ENCODE measurements at regions not wholly inside any gene's neighbourhood (a gene's known extent, or its start where the extent isn't known, plus 50 kb on each side); places are given as distances from the start of the nearest gene placed in this dataset.

DNA sequence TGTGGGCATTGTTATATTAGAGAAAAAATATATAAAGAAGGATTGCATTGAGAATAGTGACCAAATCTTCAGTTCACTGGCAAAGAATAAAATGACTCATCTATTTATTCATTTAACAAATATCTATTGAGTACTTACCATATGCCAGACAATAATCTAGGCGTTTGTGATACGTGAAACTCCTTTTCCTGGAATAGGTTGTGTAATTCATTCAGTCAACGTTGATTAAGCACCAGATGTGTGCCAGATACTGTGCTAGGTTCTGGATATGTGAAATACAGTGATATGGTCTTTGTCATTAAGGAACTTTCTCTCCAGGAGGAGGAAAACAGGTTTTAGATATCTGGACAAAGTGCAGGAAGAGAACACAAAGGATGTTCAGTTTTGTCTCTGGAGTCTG, 344.5 kb downstream of the RWDD3 start:
- ATAC-seq (no peak), DNase-seq (no peak)
- Histone ChIP-seq H3K27me3 (ENCODE audit: control insufficient read depth, insufficient read depth, low read length) (no peaks in the 10 kb centered on the region), H3K36me3 (ENCODE audit: control insufficient read depth, insufficient read depth, low read length) (no peaks in the 10 kb centered on the region), H3K27ac (ENCODE audit: low read length) (no peak overlapping the region), H3K4me1 (ENCODE audit: control insufficient read depth, insufficient read depth, low read length) (no peaks in the 10 kb centered on the region), H3K9me3 (ENCODE audit: control insufficient read depth, insufficient read depth, low read length) (peaks cover 2% of the 10 kb centered on the region), H3K4me3 (ENCODE audit: low read length) (no peak overlapping the region)
- H3K4me3 Mint-ChIP-seq, result no peak overlapping the region
- intact Hi-C loops (cut with micrococcal nuclease), result no loop called here
- TF ChIP-seq, protein P1, sequence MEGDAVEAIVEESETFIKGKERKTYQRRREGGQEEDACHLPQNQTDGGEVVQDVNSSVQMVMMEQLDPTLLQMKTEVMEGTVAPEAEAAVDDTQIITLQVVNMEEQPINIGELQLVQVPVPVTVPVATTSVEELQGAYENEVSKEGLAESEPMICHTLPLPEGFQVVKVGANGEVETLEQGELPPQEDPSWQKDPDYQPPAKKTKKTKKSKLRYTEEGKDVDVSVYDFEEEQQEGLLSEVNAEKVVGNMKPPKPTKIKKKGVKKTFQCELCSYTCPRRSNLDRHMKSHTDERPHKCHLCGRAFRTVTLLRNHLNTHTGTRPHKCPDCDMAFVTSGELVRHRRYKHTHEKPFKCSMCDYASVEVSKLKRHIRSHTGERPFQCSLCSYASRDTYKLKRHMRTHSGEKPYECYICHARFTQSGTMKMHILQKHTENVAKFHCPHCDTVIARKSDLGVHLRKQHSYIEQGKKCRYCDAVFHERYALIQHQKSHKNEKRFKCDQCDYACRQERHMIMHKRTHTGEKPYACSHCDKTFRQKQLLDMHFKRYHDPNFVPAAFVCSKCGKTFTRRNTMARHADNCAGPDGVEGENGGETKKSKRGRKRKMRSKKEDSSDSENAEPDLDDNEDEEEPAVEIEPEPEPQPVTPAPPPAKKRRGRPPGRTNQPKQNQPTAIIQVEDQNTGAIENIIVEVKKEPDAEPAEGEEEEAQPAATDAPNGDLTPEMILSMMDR (IDR thresholded peaks at IDR 0.05), result no peak
- H3K27ac Mint-ChIP-seq, result no peak overlapping the region
- no peaks in the 10 kb centered on the region for H3K36me3 Mint-ChIP-seq
- no peaks in the 10 kb centered on the region for H3K27me3 Mint-ChIP-seq (ENCODE audit: low read depth in 2 of 2)
- 75% methylated on average over 3 of the region's 3 CpGs for WGBS (ENCODE audit: insufficient coverage)
- H3K9me3 Mint-ChIP-seq, result peaks cover 27 to 29% of the 10 kb centered on the region in 2 donors
- H3K4me1 Mint-ChIP-seq, result no peaks in the 10 kb centered on the region

DNA sequence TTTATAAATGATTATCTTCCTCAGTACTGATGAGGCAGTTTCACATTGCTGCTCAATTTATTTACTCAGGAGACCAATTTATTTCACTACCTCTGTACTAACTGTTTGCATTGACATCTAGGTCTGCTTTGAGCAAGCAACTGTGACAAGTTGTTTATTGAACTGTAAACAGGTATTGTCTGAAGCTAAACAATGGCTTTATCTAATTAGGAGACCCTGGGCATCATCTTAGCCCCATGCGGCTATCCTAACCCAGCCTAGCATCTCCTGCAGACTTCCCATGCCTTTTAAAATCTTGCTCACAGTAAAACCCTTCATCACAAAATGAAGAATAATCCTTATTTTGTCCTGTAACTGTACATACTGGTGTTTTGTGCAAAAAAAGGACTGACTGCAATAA, 348.2 kb downstream of the RWDD3 start:
- H3K4me3 Mint-ChIP-seq, result no peak overlapping the region
- DNase-seq (no peak), ATAC-seq (no peak)
- no peaks in the 10 kb centered on the region for H3K27me3 Mint-ChIP-seq (ENCODE audit: low read depth in 2 of 2)
- Histone ChIP-seq H3K4me3 (ENCODE audit: low read length) (no peak overlapping the region), H3K36me3 (ENCODE audit: control insufficient read depth, insufficient read depth, low read length) (no peaks in the 10 kb centered on the region), H3K9me3 (ENCODE audit: control insufficient read depth, insufficient read depth, low read length) (peaks cover 2% of the 10 kb centered on the region), H3K4me1 (ENCODE audit: control insufficient read depth, insufficient read depth, low read length) (no peaks in the 10 kb centered on the region), H3K27ac (ENCODE audit: low read length) (no peak overlapping the region), H3K27me3 (ENCODE audit: control insufficient read depth, insufficient read depth, low read length) (no peaks in the 10 kb centered on the region)
- H3K27ac Mint-ChIP-seq, result no peak overlapping the region
- peaks cover 17 to 21% of the 10 kb centered on the region in 2 donors for H3K9me3 Mint-ChIP-seq
- H3K36me3 Mint-ChIP-seq, result no peaks in the 10 kb centered on the region
- 92% methylated on average over 1 of the region's 1 CpG for WGBS (ENCODE audit: insufficient coverage)
- TF ChIP-seq, protein P1 (IDR thresholded peaks at IDR 0.05), result no peak
- H3K4me1 Mint-ChIP-seq, result no peaks in the 10 kb centered on the region
- intact Hi-C loops (cut with micrococcal nuclease), result no loop called here

DNA sequence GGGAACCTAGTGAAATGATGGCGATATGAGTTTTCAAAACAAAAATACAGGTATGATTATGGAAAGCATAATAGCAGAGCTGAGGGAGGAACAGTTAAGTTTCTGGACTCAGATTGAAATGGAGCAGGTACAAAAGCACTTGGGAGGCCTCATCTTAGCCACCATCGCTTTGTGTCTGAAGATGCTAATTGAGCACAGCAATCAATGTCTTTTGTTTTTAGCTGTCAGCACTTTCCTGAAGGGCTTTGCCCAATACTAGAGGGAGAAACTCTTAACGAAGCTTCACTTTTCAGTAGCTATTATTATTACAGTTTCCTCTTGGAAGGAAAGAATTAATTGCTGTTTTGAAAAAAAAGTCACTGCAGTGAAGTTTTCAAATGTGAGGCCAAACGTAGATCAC, 348.7 kb downstream of the RWDD3 start:
- ATAC-seq (no peak), DNase-seq (no peak)
- Mint-ChIP-seq H3K4me1 (no peaks in the 10 kb centered on the region), H3K36me3 (no peaks in the 10 kb centered on the region), H3K27me3 (ENCODE audit: low read depth in 2 of 2) (no peaks in the 10 kb centered on the region), H3K9me3 (peaks cover 15 to 18% of the 10 kb centered on the region in 2 donors), H3K4me3 (no peak overlapping the region), H3K27ac (no peak overlapping the region)
- no peaks in the 10 kb centered on the region for H3K27me3 ChIP-seq (ENCODE audit: control insufficient read depth, insufficient read depth, low read length)
- peaks cover 2% of the 10 kb centered on the region for H3K9me3 ChIP-seq (ENCODE audit: control insufficient read depth, insufficient read depth, low read length)
- H3K4me1 ChIP-seq (ENCODE audit: control insufficient read depth, insufficient read depth, low read length), result no peaks in the 10 kb centered on the region
- intact Hi-C loops (cut with micrococcal nuclease), result no loop called here
- no peaks in the 10 kb centered on the region for H3K36me3 ChIP-seq (ENCODE audit: control insufficient read depth, insufficient read depth, low read length)
- no peak overlapping the region for H3K4me3 ChIP-seq (ENCODE audit: low read length)
- WGBS (ENCODE audit: insufficient coverage), result 67% methylated on average over 3 of the region's 4 CpGs
- TF ChIP-seq, protein P1 (IDR thresholded peaks at IDR 0.05), result no peak
- no peak overlapping the region for H3K27ac ChIP-seq (ENCODE audit: low read length)

DNA sequence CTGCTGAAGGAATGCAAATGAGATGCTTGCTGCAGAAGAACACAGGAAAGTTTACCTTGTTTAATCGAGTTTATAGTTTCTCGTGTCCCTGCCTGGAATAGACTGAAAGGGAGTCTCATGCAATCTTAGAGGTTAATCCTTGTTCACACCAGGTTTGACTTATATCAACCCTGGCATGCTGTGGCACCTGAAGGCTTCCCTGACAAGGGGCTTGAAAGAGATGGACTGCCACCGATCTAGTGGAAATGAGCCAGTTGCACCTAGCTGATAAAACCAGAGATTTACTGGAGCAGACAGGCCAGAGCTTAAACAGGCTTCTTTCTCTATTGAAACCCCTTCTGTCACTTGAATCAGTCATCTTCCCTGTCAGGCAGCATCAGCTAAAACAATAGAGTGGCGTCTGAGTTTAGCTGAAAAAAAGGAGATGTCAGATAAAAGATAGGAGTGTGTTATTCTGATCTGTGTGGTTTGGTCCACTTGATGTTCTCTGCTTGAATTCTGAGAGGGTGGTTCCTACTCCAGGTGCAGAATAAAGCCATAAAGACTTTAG, 349.7 kb downstream of the RWDD3 start:
- intact Hi-C loops (cut with micrococcal nuclease), result no loop called here
- Histone ChIP-seq H3K27me3 (ENCODE audit: control insufficient read depth, insufficient read depth, low read length) (no peaks in the 10 kb centered on the region), H3K36me3 (ENCODE audit: control insufficient read depth, insufficient read depth, low read length) (no peaks in the 10 kb centered on the region), H3K4me1 (ENCODE audit: control insufficient read depth, insufficient read depth, low read length) (no peaks in the 10 kb centered on the region), H3K9me3 (ENCODE audit: control insufficient read depth, insufficient read depth, low read length) (peaks cover 2% of the 10 kb centered on the region), H3K4me3 (ENCODE audit: low read length) (no peak overlapping the region), H3K27ac (ENCODE audit: low read length) (no peak overlapping the region)
- no peaks in the 10 kb centered on the region for H3K4me1 Mint-ChIP-seq
- no peaks in the 10 kb centered on the region for H3K36me3 Mint-ChIP-seq
- H3K9me3 Mint-ChIP-seq, result peaks cover 15 to 16% of the 10 kb centered on the region in 2 donors
- no peak overlapping the region for H3K4me3 Mint-ChIP-seq
- ATAC-seq (no peak), DNase-seq (no peak)
- 81% methylated on average over 4 of the region's 4 CpGs for WGBS (ENCODE audit: insufficient coverage)
- no peak overlapping the region for H3K27ac Mint-ChIP-seq
- TF ChIP-seq, protein P1 (IDR thresholded peaks at IDR 0.05), result no peak
- H3K27me3 Mint-ChIP-seq (ENCODE audit: low read depth in 2 of 2), result no peaks in the 10 kb centered on the region
